Hepatocyte (in vitro differentiated cells): ENCODE measurements at regions not wholly inside any gene's neighbourhood (a gene's known extent, or its start where the extent isn't known, plus 50 kb on each side); places are given as distances from the start of the nearest gene placed in this dataset.
"Not testable (repeated sequence)": the region's sequence is repeated elsewhere in the genome, so short reads cannot be mapped to it uniquely, and the experiment has no call there.

Experiments
- DNase-seq: peaks from one replicate; pipeline ENCODE4 v3.0.0-alpha.2; 2016; ENCODE audit warnings: low spot score
- H2AFZ ChIP-seq: fragments of 200-600 bp; sonication (generic); 2 replicates; pipeline ENCODE4 v1.6.0; 2016; ENCODE audit warnings: antibody characterized with exemption, mild to moderate bottlenecking
- H3K27ac ChIP-seq: fragments of 200-600 bp; sonication (generic); 2 replicates; pipeline ENCODE4 v1.5.1; 2016; ENCODE audit warnings: mild to moderate bottlenecking
- H3K27me3 ChIP-seq: fragments of 200-600 bp; sonication (generic); 2 replicates; pipeline ENCODE4 v1.6.1; 2016
- H3K36me3 ChIP-seq: fragments of 200-600 bp; sonication (generic); replicated peaks from 2 replicates; pipeline ENCODE4 v1.5.1; 2016; ENCODE audit warnings: low read depth; ENCODE audit not compliant: insufficient read depth
- H3K4me1 ChIP-seq: fragments of 200-600 bp; sonication (generic); 2 replicates; pipeline ENCODE4 v1.5.1; 2016; ENCODE audit warnings: mild to moderate bottlenecking, moderate library complexity; ENCODE audit not compliant: insufficient read depth
- H3K4me2 ChIP-seq: fragments of 200-600 bp; sonication (generic); 2 replicates; pipeline ENCODE4 v1.6.0; 2016
- H3K4me3 ChIP-seq: fragments of 200-600 bp; sonication (generic); 2 replicates; pipeline ENCODE4 v1.5.1; 2016; ENCODE audit warnings: mild to moderate bottlenecking
- H3K79me2 ChIP-seq: fragments of 200-600 bp; sonication (generic); 2 replicates; pipeline ENCODE4 v1.6.0; 2017; ENCODE audit warnings: mild to moderate bottlenecking
- H3K9me2 ChIP-seq: fragments of 200-600 bp; sonication (generic); replicated peaks from 2 replicates; pipeline ENCODE4 v1.6.0; 2017; ENCODE audit warnings: mild to moderate bottlenecking; ENCODE audit not compliant: insufficient read depth
- H3K9me3 ChIP-seq: fragments of 200-600 bp; sonication (generic); 2 replicates; pipeline ENCODE4 v1.5.1; 2016; ENCODE audit warnings: low read depth, mild to moderate bottlenecking
- H4K20me1 ChIP-seq: fragments of 200-600 bp; sonication (generic); 2 replicates; pipeline ENCODE4 v1.6.0; 2016; ENCODE audit warnings: mild to moderate bottlenecking; ENCODE audit not compliant: insufficient read depth, poor library complexity, severe bottlenecking
- EZH2 ChIP-seq: fragments of 200-600 bp; sonication (generic); IDR thresholded peaks from 2 replicates; pipeline ENCODE4 v1.6.1; 2016; ENCODE audit warnings: antibody characterized with exemption, mild to moderate bottlenecking, borderline replicate concordance
- EZH2phosphoT487 ChIP-seq: fragments of 200-600 bp; sonication (generic); IDR thresholded peaks from one replicate; pipeline ENCODE4 v1.6.1; 2018; ENCODE audit warnings: antibody characterized with exemption, mild to moderate bottlenecking, low read depth, moderate library complexity; ENCODE audit not compliant: unreplicated experiment, severe bottlenecking
- WGBS: methylation state at CpG from one replicate; pipeline ENCODE4 v1.1.6; 2016; ENCODE audit warnings: low lambda C conversion rate; ENCODE audit errors: missing lambda C conversion rate; 5-methylcytosine and 5-hydroxymethylcytosine counted together
- TF ChIP-seq, protein P1 (sequence below): fragments of 200-600 bp; sonication (generic); IDR thresholded peaks from 2 replicates; pipeline ENCODE4 v1.5.1; 2016; ENCODE audit warnings: antibody characterized with exemption, mild to moderate bottlenecking; ENCODE audit not compliant: poor library complexity

DNA sequence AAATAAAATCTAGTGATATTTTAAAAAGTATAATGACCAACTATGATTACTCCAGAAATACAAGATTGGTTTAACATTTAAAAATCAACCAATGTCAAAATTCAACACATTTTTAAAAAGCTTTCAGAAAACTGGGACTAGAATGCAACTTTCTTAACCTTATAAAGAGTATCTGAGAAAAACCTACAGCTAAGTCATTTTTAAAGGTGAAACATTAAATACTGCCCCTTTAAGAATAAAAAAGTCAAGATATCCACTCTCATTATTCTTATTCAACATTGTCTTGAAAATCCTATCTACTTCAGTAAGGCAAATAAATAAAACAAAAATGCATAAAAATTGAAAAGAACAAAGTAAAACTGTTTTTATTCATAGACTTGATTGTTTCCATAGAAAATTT, 673.2 kb downstream of the UQCRFS1 start:
- no peaks in the 10 kb centered on the region for H3K4me1 ChIP-seq
- H3K4me3 ChIP-seq = no peak overlapping the region
- H3K79me2 ChIP-seq = no peaks in the 10 kb centered on the region
- DNase-seq = no peak
- no peaks in the 10 kb centered on the region for H4K20me1 ChIP-seq
- no peaks in the 10 kb centered on the region for H3K9me3 ChIP-seq
- no peak for TF ChIP-seq EZH2
- TF ChIP-seq EZH2phosphoT487 = no peak
- TF ChIP-seq, protein P1, sequence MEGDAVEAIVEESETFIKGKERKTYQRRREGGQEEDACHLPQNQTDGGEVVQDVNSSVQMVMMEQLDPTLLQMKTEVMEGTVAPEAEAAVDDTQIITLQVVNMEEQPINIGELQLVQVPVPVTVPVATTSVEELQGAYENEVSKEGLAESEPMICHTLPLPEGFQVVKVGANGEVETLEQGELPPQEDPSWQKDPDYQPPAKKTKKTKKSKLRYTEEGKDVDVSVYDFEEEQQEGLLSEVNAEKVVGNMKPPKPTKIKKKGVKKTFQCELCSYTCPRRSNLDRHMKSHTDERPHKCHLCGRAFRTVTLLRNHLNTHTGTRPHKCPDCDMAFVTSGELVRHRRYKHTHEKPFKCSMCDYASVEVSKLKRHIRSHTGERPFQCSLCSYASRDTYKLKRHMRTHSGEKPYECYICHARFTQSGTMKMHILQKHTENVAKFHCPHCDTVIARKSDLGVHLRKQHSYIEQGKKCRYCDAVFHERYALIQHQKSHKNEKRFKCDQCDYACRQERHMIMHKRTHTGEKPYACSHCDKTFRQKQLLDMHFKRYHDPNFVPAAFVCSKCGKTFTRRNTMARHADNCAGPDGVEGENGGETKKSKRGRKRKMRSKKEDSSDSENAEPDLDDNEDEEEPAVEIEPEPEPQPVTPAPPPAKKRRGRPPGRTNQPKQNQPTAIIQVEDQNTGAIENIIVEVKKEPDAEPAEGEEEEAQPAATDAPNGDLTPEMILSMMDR = no peak
- H3K27me3 ChIP-seq = no peaks in the 10 kb centered on the region
- no peak overlapping the region for H2AFZ ChIP-seq
- no peaks in the 10 kb centered on the region for H3K36me3 ChIP-seq
- H3K9me2 ChIP-seq = no peaks in the 10 kb centered on the region
- H3K4me2 ChIP-seq = no peak overlapping the region
- no peak overlapping the region for H3K27ac ChIP-seq

DNA sequence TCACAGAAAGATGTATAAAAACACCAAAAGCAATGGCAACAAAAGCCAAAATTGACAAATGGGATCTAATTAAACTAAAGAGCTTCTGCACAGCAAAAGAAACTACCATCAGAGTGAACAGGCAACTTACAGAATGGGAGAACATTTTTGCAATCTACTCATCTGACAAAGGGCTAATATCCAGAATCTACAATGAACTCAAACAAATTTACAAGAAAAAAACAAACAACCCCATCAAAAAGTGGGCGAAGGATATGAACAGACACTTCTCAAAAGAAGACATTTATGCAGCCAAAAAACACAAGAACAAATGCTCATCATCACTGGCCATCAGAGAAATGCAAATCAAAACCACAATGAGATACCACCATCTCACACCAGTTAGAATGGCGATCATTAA, 674.4 kb downstream of the UQCRFS1 start:
- not testable (repeated sequence) for DNase-seq, H2AFZ ChIP-seq

DNA sequence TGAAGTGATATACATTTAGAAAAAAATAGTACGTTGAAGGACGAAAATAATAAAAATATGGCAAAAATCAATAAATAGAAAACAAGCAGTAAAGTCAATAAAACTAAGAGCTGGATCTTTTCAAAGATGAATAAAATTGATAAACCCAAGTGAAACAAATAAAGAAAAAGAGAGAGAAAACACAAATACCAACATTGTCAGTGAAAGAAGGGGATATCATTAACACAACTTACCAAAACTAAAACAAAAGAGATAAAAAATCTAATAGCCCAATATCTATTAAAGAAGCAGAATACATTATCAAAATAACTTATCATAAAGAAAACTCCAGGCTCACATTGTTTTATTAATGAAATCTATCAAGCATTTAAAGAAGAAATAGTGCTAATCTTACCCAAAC, 675.1 kb downstream of the UQCRFS1 start:
- 90% methylated on average over 2 of the region's 2 CpGs for WGBS
- Histone ChIP-seq H3K4me1 (no peaks in the 10 kb centered on the region), H3K36me3 (no peaks in the 10 kb centered on the region), H4K20me1 (no peaks in the 10 kb centered on the region), H3K4me3 (no peak overlapping the region), H3K27me3 (no peaks in the 10 kb centered on the region), H2AFZ (no peak overlapping the region), H3K79me2 (no peaks in the 10 kb centered on the region), H3K9me2 (no peaks in the 10 kb centered on the region), H3K4me2 (no peak overlapping the region), H3K27ac (no peak overlapping the region), H3K9me3 (no peaks in the 10 kb centered on the region)
- DNase-seq = no peak
- TF ChIP-seq EZH2 (no peak), EZH2phosphoT487 (no peak)
- TF ChIP-seq, protein P1 = no peak

More for the DNA sequence above, 674.4 kb downstream of the UQCRFS1 start:
- not testable (repeated sequence) for H3K4me1 ChIP-seq, H3K4me2 ChIP-seq, H4K20me1 ChIP-seq, H3K9me2 ChIP-seq, H3K36me3 ChIP-seq, H3K4me3 ChIP-seq, H3K27me3 ChIP-seq, H3K9me3 ChIP-seq, H3K27ac ChIP-seq, H3K79me2 ChIP-seq
- 69% methylated on average over 2 of the region's 2 CpGs for WGBS

DNA sequence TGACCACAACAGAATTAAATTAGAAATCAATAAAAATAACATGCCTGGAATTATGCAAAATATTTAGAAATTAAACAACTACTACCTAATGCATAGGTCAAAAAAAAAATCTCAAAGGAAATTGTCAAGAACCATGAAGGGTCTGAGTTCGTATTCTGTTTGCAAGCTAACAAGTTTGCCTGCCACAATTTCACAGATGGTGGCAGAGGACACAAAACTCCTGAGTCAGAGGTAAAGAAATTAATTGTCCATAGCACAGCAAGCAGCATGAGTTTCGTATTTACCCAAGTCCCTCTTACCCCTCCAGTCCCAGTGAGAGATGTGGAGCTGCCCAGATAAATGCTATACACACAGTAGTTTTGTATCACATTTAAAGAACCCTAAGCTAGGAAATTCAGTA, 675.9 kb downstream of the UQCRFS1 start:
- Histone ChIP-seq H3K4me3 (no peak overlapping the region), H3K4me1 (no peaks in the 10 kb centered on the region), H3K9me2 (no peaks in the 10 kb centered on the region), H3K36me3 (no peaks in the 10 kb centered on the region), H3K4me2 (no peak overlapping the region), H3K27ac (no peak overlapping the region), H4K20me1 (no peaks in the 10 kb centered on the region), H3K79me2 (no peaks in the 10 kb centered on the region), H2AFZ (no peak overlapping the region), H3K27me3 (no peaks in the 10 kb centered on the region), H3K9me3 (no peaks in the 10 kb centered on the region)
- WGBS = 79% methylated on average over 2 of the region's 2 CpGs
- TF ChIP-seq, protein P1 = no peak
- TF ChIP-seq EZH2phosphoT487 (no peak), EZH2 (no peak)
- DNase-seq = no peak
